ENCODE measurements at regions not wholly inside any gene's neighbourhood (a gene's known extent, or its start where the extent isn't known, plus 50 kb on each side); places are given as distances from the start of the nearest gene placed in this dataset.
"Not testable (repeated sequence)": the region's sequence is repeated elsewhere in the genome, so short reads cannot be mapped to it uniquely, and the experiment has no call there.

GRCh38 chr3:18552579-18553105 lies 127.5 kb upstream of the SATB1 start:
- not testable (repeated sequence) for DNase-seq (ENCODE audit: low read depth, low spot score)

GRCh38 chr3:18546632-18547031 lies 121.5 kb upstream of the SATB1 start:
- DNase-seq (ENCODE audit: low read depth, low spot score), result no peak

- no peak for DNase-seq (ENCODE audit: low read depth, low spot score)
Measured at GRCh38 chr3:18544146-18544545, 119.0 kb upstream of the SATB1 start.

GRCh38 chr3:18538463-18539230 lies 113.5 kb upstream of the SATB1 start:
- no peak for DNase-seq (ENCODE audit: low read depth, low spot score)

GRCh38 chr3:18533039-18533438 lies 107.9 kb upstream of the SATB1 start:
- DNase-seq (ENCODE audit: low read depth, low spot score), result no peak

GRCh38 chr3:18531662-18532061 lies 106.5 kb upstream of the SATB1 start:
- DNase-seq (ENCODE audit: low read depth, low spot score), result no peak

GRCh38 chr3:18529631-18530030 lies 104.5 kb upstream of the SATB1 start:
- no peak for DNase-seq (ENCODE audit: low read depth, low spot score)

GRCh38 chr3:18527691-18528090 lies 102.6 kb upstream of the SATB1 start:
- no peak for DNase-seq (ENCODE audit: low read depth, low spot score)

- DNase-seq (ENCODE audit: low read depth, low spot score), result no peak
Measured at GRCh38 chr3:18526667-18527066, 101.5 kb upstream of the SATB1 start.

- not testable (repeated sequence) for DNase-seq (ENCODE audit: low read depth, low spot score)
Measured at GRCh38 chr3:18516170-18516569, 91.0 kb upstream of the SATB1 start.

GRCh38 chr3:18513091-18513490 lies 88.0 kb upstream of the SATB1 start:
- DNase-seq (ENCODE audit: low read depth, low spot score), result no peak

GRCh38 chr3:18512007-18512406 lies 86.9 kb upstream of the SATB1 start:
- DNase-seq (ENCODE audit: low read depth, low spot score), result no peak

- no peak for DNase-seq (ENCODE audit: low read depth, low spot score)
Measured at GRCh38 chr3:18510947-18511346, 85.8 kb upstream of the SATB1 start.

GRCh38 chr3:18507333-18507732 lies 82.2 kb upstream of the SATB1 start:
- no peak for DNase-seq (ENCODE audit: low read depth, low spot score)

- no peak for DNase-seq (ENCODE audit: low read depth, low spot score)
Measured at GRCh38 chr3:18505056-18505455, 79.9 kb upstream of the SATB1 start.

GRCh38 chr3:18501679-18502343 lies 76.7 kb upstream of the SATB1 start:
- no peak for DNase-seq (ENCODE audit: low read depth, low spot score)

GRCh38 chr3:18500322-18500721 lies 75.2 kb upstream of the SATB1 start:
- DNase-seq (ENCODE audit: low read depth, low spot score), result no peak

- no peak for DNase-seq (ENCODE audit: low read depth, low spot score)
Measured at GRCh38 chr3:18499301-18499700, 74.2 kb upstream of the SATB1 start.

GRCh38 chr3:18494251-18494650 lies 69.1 kb upstream of the SATB1 start:
- DNase-seq (ENCODE audit: low read depth, low spot score), result no peak

- no peak for DNase-seq (ENCODE audit: low read depth, low spot score)
Measured at GRCh38 chr3:18489939-18490338, 64.8 kb upstream of the SATB1 start.

- DNase-seq (ENCODE audit: low read depth, low spot score), result no peak
Measured at GRCh38 chr3:18483226-18483625, 58.1 kb upstream of the SATB1 start.

GRCh38 chr3:18481946-18482548 lies 56.9 kb upstream of the SATB1 start:
- DNase-seq (ENCODE audit: low read depth, low spot score), result no peak

GRCh38 chr3:18477620-18478019 lies 52.5 kb upstream of the SATB1 start:
- DNase-seq (ENCODE audit: low read depth, low spot score), result no peak
